ENCODE measurements at regions not wholly inside any gene's neighbourhood (a gene's known extent, or its start where the extent isn't known, plus 50 kb on each side); places are given as distances from the start of the nearest gene placed in this dataset.

DNA sequence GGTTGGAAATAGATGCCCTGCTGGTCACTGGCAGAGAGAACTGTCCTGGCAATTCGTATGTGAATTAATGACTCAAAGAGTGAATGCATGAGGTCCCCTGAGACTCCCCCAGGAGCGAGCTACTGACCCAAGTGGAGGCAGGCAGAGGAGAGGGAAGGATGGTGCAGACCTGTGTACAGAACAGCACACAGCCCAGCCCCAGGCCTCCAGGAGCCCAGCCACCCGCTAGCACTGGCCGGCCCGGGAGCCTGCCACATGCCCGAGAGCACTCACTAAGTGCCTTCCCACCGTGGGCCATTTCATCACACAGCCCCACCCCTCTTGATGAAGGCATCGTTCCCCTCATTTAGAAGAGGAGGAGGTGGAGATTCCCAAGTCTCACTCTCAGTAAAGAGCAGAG, 62.0 kb upstream of the IGSF21 start:
- TF ChIP-seq, protein P1, sequence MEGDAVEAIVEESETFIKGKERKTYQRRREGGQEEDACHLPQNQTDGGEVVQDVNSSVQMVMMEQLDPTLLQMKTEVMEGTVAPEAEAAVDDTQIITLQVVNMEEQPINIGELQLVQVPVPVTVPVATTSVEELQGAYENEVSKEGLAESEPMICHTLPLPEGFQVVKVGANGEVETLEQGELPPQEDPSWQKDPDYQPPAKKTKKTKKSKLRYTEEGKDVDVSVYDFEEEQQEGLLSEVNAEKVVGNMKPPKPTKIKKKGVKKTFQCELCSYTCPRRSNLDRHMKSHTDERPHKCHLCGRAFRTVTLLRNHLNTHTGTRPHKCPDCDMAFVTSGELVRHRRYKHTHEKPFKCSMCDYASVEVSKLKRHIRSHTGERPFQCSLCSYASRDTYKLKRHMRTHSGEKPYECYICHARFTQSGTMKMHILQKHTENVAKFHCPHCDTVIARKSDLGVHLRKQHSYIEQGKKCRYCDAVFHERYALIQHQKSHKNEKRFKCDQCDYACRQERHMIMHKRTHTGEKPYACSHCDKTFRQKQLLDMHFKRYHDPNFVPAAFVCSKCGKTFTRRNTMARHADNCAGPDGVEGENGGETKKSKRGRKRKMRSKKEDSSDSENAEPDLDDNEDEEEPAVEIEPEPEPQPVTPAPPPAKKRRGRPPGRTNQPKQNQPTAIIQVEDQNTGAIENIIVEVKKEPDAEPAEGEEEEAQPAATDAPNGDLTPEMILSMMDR (IDR thresholded peaks at IDR 0.05 in 2 of 3, conservative IDR thresholded peaks at IDR 0.05 in 1 of 3; ENCODE audit: borderline replicate concordance in 1 of 3, insufficient read depth in 1 of 3, low read depth in 2 of 3, low read length in 2 of 3) = no peak
- TF ChIP-seq POLR2A (IDR thresholded peaks at IDR 0.05; ENCODE audit: borderline replicate concordance, extremely low read depth, insufficient read depth, insufficient read length) (no peak), SP1 (IDR thresholded peaks at IDR 0.05; ENCODE audit: low read depth) (no peak), CEBPB (IDR thresholded peaks at IDR 0.05; ENCODE audit: low read depth) (no peak), EZH2 (IDR thresholded peaks at IDR 0.05) (no peak), EZH2phosphoT487 (IDR thresholded peaks at IDR 0.05; ENCODE audit: borderline replicate concordance) (no peak), MAX (IDR thresholded peaks at IDR 0.05) (no peak), REST (IDR thresholded peaks at IDR 0.05; ENCODE audit: low read depth) (no peak), ELF1 (IDR thresholded peaks at IDR 0.05; ENCODE audit: borderline replicate concordance, low read depth) (no peak), ZNF274 (IDR thresholded peaks at IDR 0.05; ENCODE audit: low read depth, low read length) (no peak)

Data from HCT116 (cell line).